ENCODE measurements at regions not wholly inside any gene's neighbourhood (a gene's known extent, or its start where the extent isn't known, plus 50 kb on each side); places are given as distances from the start of the nearest gene placed in this dataset.
"Not testable (repeated sequence)": the region's sequence is repeated elsewhere in the genome, so short reads cannot be mapped to it uniquely, and the experiment has no call there.

DNA sequence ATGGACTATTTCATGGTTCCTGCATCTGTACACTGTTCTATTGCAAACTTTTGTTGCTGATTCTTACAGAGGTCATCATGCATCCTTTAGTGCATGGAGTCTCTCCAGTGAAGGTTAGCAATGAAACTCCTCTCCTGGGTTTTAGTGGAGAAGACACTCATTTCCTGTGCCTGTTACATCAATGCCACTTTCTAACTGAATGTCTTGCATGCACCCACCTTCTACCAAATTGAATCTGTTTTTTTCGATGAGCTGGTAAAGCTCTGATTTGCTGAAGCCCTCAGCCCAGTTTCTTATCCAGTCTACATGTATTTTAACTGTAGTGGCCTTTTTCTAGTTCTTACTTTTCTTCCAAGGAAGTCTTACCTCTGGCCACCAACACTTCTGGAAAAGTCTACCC, 591.8 kb upstream of the ADAMTS16 start:
- DNase-seq (ENCODE audit: low spot score) = no peak

DNA sequence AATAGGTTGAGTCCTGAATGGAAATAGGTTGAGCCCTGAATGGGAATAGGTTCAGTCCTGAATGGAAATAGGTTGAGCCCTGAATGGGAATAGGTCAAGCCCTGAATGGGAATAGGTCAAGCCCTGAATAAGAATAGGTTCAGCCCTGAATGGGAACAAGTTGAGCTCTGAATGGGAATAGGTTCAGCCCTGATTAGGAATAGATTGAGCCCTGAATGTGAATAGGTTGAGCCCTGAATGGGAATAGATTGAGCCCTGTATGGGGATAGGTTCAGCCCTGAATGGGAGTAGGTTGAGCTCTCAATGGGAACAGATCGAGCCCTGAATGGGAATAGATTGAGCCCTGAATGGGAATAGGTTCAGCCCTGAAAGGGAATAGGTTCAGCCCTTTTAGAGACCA, 590.8 kb upstream of the ADAMTS16 start:
- DNase-seq (ENCODE audit: low spot score) = no peak

DNA sequence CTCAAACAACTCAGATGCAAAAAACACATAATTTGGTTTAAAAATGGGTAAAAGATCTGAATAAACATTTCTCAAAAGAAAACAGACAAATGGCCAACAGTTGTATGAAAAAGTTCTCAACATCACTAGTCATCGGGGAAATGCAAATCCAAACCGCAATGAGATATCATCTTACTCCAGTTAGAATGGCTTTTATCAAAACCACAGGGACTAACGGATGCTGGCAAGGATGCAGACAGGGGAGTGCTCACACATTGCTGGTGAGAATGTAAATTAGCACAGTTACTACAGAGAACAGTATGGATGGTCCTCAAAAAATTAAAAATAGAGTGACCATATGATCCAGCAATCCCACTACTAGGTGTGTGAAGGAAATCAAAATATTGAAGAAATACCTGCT, 589.1 kb upstream of the ADAMTS16 start:
- DNase-seq (ENCODE audit: low spot score) = no peak

DNA sequence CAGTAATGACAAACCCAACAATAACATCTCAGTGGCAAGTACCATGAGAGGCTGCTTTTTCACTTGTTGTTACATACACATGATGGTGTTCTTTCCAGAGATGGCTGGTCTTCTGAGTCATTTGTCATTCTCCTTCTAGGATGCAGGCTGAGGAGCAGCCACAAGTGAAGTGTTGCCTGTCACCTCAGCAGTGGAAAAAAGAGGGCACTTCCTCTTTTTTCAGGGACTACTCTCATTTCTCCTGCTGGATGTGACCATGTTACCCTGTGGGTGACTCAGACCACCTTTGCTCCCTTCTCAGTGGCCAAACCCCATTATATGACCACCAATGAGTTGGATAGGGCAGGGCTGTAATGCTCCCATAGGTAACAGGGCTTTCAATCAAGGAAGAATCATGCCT, 587.0 kb upstream of the ADAMTS16 start:
- no peak for DNase-seq (ENCODE audit: low spot score)

DNA sequence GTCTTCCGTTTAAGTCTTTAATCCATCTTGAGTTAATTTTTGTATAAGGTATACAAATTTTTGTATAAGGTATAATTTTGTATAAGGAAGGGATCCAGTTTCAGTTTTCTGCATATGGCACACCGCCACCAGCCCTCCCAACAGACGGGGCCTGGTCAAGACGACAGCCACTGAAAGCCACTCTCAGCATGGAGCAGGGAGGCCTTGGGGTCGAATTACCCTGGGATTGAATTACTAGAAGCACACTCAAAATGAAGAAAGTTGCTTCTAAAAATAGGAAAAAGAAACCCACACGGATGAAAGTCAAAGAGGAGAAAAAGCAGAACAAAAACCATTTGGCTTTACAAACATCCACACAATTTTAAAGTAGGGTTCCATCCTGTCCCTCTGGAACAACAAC, 586.2 kb upstream of the ADAMTS16 start:
- DNase-seq (ENCODE audit: low spot score) = no peak

DNA sequence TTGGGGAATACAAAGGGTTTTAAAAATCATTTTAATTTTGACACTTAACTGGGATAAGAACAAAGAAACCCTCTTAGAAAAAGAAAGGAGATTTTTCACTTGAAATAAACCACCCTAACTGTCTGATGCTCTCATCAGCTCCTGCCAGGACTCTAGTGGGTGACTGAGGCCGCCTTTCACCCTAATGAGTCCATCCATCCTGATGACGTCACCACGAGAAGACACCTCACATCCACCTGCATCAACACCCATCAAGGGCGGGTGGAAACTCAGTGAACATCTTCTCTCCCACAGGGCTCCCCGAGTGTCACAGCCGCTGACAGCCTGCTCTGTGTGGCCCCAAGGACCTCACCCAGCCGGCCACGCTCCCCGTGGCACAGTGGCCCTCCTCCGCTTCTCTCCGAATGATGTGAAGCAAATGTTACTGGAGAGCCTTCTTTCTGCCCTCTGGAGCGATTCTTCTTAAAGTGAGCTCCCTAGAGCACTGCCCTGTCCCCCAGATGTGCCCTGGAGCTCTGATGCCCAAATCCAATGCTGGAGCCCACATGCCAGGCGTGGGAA, 584.3 kb upstream of the ADAMTS16 start:
- DNase-seq (ENCODE audit: low spot score) = no peak

DNA sequence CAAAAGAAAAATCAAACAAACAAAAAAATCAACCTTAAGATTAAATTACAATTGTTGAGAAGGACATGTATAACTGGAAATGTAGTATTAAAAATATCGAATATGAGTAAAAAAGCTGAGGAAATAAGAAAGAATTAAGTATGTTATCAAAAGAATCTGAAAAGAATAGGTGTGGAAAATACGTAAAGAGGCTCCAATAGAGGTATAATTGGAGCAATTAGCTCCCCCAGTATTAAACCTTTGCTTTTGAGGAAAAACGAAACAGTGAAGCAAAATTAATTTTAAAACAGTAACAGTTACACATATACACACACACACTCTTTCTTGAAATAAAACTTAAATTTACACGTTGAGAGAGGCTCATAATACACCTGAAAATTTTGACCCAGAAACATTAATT, 578.7 kb upstream of the ADAMTS16 start:
- DNase-seq (ENCODE audit: low spot score) = no peak

DNA sequence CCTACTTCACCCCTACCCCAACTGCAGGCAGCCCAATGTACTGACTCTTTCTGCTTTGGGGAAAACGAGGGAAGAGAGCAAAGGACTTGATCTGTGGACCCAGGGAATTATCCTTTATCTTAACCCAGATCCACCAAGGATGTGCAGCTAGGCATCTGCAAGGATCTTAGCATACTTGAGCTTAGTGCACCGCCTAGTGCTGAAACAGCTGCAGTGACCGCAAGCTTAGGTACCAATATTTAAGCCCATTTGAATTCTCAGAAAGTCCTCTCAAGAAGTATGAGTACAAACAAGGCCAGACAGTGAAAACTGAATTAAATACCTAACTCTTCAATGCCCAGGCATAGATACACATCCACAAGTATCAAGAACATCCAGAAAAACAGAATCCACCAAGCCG, 576.7 kb upstream of the ADAMTS16 start:
- DNase-seq (ENCODE audit: low spot score) = no peak

DNA sequence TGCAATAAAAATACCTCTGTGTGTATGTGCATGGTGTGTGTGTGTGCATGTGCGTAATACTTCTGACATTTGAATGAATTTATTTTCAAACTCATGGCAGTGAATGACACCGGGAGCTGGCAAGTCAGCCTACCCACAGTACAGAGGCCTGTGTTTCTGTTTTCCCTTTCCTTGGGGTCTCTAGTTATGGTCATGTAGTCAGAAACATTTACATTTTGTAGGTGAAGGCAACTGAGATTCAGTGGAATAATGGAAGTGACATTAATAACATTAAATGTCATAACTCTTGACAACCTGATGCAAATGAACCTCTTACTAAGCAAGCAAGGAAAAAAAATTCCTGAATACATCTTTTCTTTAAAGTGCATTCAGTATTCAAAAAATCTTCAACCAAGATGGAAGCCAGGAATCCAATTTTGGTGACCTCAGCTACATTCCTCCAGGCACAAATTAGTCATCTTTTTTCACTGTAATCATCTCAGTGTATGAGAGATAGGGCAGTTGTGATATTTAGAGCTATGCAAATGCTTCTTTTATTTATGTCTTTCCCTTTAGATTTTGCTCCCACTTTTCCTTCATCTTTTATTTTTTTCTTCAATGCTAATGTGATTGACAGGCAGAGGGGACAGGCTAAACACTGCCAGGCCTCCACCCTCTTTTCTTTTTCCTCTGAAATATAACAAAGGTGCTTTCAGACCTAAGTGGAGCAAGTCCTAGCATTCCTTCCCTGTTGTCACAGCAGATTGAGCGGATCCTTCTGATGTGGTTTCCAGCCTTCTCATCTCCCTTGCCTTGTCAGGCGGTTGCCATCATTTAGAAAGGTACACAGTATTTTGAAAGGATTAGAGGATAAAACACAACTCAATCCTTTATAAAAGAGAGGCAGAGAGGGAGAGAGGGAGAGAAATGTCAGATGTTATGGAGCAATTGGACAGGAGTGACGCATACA, 569.8 kb upstream of the ADAMTS16 start:
- no peak for DNase-seq (ENCODE audit: low spot score)

DNA sequence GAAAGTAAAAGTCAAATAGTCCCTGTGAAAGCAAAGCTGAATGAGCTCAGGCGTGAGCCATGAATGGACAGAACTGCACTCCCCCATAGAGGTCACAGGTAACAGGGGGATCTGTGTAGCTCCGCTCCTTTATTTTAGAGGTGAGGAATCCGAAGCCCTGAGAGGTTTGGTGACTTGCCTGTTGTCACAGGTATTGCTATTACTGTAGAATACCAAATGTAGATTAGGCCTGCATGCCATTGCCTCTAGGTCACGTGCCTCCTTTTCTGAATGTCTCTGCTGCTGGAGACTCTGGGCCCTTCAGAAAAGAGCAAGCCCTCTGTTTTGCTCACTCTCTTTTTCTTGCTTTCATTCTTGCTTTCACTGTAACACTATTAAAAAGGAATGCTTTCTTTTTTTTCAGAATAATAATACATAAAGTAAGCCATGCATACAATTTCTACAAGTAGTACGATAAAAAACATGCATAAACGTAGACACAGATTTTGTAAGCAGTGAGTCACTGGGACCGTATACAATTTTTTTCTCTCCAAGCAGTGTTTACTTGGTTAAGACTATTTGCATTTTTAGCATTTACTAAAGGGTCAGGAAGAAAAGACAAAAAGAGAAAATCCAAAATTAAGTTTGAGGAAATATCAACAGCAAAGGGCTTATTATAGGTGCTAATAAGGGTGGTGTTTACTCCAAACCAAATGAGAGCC, 568.7 kb upstream of the ADAMTS16 start:
- no peak for DNase-seq (ENCODE audit: low spot score)

DNA sequence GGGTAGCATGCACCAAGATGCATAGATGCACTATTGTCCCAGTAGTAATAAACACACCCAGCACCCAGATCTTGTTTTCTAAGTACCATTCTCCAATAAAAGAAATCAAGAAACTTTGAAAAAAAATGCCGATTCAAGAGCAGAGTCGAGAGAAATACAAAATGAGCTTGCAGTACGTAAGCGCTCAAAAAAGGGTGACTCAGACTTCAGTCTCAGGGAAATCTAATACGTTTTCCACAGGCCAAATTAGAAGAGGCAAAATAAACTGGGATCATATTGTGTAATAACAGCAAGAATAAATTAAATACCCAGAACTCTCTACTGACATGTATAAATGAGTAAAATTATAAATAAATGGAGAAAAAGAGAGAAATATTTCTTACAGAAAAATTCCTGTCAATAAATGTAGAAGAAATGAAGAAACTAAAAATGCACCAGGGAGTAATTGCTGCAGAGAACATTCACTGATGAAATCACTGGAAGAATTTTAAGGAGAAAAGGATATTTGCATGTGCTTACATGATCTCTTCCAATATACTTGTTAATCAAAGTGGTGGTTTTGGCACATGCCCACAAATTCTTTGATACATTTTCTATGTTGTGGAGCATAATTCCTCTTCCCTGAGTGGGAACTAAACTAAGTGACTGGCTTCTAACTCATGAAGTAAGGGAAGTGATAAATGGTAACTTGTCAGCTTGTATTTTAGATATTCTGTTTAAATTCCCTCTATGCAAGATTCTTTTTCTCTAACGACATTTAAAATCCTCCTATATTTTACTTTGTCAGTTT, 567.6 kb upstream of the ADAMTS16 start:
- DNase-seq (ENCODE audit: low spot score) = no peak

DNA sequence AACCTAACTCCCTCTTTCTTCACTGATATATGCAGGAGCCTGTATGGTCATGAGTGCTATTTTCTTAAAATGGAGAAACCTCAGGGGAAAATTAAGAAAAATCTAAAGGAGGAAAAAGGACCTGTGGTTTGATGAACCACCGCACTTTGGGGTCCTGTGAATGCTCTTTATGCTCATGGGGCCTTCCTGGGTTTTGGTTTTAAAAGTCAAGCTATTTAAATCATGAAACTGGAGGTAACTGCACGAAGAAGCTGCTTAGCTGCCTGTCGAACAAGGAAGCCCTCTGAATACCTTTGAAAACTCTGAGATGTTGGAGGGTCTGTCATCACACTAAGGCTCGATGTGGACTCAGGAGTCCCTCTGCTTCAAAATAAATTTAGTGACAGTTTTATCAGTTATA, 564.5 kb upstream of the ADAMTS16 start:
- DNase-seq (ENCODE audit: low spot score) = no peak

DNA sequence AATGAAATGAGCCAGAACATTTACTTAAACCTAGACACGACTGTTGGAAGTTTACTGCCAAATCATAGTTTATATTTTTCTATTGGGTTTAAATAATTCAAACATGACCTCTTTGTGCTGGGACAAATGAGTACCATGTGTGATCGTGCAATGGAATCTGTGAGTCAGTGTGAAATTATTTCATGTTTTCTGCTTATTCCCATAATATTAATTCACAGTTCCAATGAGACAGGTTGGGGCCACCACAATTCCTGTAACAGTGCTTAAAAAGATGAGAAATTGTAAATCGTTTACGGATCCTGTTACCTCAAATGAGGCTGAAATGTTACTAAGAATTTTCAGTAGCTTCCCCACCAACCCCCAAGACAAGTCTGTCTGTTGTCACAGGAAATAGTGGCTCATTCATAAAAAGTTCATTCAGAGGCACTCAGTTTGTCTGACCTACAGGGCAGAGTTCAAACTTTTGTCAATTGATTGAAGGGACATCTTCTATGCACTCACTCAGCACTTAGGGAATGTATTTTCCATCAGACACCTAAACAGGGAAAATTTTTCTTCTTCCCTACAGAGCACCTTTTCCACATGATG, 563.9 kb upstream of the ADAMTS16 start:
- no peak for DNase-seq (ENCODE audit: low spot score)

DNA sequence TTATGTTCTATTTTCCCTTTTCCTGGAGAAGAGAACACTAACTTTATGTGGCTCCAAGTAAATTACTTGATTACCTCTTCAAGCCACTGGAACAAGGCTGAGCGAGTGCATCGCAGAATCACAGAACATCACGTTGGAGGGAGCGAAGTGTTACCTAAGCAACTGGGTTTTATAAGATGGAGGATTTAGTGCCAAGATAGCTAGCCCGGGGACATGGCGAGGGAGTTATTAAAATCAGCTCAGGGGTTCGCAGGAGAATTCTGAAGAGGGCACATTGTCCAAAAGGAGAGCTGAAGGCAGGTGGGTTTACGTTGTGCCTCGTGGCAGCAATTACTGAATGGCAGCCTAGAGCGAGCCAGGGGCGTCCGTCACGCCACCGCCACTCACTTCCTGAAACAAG, 563.2 kb upstream of the ADAMTS16 start:
- DNase-seq (ENCODE audit: low spot score) = no peak

DNA sequence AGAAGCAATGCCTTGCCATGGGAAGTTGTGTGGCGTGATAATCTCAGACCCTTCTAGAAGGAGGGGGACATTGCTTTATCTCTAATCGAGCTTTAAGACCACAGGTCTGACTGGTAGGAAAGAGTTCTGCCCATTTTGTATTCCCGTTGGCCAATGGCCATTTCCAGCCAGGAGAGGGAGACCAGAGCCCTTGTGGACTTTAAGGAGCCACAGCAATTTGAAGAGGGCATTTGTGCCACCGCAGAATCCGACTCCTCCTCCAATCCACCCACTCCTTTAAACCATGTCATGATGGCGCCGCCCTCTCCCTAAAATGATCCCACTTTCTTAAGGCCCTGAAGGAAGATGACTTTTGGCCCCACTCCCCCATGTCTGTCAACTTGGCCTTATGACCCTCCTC, 560.5 kb upstream of the ADAMTS16 start:
- no peak for DNase-seq (ENCODE audit: low spot score)

DNA sequence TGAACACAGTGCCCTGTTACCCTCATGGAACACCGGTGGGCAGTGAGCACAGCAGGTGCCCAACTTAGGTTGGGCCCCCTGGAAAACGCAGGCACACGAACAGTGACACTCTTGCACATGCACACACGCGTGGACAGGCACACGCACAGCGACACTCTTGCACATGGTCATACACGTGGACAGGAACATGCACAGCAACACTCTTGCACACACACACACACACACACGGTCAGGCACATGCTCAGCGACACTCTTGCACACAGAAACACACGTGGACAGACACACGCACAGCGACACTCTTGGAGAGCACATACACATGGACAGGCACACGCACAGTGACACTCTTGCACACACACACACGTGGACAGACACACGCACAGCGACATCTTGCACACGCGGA, 559.4 kb upstream of the ADAMTS16 start:
- no peak for DNase-seq (ENCODE audit: low spot score)

DNA sequence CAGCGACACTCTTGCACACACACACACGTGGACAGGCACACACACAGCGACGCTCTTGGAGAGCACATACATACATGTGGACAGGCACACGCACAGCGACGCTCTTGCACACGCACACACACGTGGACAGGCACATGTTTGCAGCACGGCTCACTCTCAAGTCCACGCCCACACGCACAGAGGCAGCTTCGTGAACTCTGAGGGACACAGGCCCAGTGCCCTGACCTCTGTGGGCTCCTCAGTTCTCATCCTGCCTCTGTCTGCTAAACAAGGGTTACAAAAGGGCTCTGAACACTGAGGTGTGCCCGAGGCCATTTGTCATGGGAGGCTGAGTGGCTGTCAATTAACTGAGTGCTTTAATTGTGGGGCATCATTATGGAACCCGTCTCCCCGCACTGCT, 558.8 kb upstream of the ADAMTS16 start:
- DNase-seq (ENCODE audit: low spot score) = no peak

DNA sequence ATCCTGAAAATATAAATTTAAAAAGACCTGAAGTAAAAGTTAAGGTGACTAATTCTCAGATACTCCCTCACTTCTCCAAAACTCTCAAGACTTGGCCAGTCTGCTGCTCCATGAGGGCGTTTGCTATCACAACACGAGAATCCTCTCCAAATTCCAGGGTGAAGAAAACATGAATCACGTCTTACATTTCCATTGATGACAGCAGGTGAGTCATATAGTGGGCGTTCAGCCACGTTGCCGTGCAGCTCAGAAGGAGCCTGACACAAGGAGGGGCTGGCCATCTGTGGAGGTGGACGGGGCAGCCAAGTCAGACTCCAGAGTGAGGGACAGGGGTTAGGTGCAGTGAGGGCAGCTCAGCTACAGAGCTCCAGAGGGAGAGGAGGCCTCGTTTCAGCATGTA, 555.1 kb upstream of the ADAMTS16 start:
- DNase-seq (ENCODE audit: low spot score) = no peak

DNA sequence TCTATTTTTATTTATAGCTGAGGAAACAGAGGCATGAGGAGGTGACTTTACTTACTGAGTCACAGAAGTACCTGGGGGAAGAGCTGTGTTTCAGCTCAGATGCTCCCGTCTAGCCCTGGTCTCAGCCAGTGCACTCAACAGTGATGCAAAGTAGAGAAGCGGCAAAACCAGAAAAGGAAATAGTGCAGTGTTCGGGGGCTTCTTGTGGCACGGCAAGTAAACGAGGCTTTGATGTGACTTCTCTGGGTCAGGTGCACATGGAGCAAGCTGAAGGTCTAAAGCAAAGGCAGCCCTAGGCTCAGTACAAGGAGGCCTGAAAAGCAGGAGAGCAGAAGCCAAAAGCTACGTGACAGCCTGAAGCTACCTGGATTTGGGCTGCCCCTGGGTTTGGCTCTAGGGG, 526.7 kb upstream of the ADAMTS16 start:
- DNase-seq (ENCODE audit: low spot score) = no peak

DNA sequence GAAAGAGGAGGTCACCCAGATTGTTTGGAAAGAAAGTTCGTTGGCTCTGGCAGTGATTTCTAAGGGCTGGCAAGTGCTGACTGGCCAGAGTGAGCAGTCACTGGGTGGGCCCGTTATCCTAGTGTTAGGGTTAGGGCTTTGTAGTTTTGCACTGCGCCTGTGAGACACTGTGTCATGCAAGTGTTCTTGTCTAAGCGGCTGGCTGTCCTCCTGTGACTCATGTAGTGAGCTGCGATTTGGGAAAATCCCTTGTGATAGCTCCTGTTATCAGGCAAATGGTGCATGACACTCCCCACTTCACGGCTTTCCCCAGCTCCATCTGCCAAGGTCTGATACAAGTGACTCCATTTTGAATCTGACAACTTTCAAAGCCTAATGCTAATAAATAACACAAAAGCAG, 526.0 kb upstream of the ADAMTS16 start:
- no peak for DNase-seq (ENCODE audit: low spot score)

DNA sequence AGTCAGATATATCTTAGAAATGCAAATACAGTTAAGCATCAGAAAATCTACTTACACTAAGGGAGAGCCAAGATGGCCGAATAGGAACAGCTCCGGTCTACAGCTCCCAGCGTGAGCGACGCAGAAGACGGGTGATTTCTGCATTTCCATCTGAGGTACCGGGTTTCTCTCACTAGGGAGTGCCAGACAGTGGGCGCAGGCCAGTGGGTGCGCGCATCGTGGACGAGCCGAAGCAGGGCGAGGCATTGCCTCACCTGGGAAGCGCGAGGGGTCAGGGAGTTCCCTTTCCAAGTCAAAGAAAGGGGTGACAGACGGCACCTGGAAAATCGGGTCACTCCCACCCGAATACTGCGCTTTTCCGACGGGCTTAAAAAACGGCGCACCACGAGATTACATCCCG, 524.8 kb upstream of the ADAMTS16 start:
- not testable (repeated sequence) for DNase-seq (ENCODE audit: low spot score)

Measured in mesenteric fat pad (tissue), 1 donor.